ENCODE measurements at regions not wholly inside any gene's neighbourhood (a gene's known extent, or its start where the extent isn't known, plus 50 kb on each side); places are given as distances from the start of the nearest gene placed in this dataset.

DNA sequence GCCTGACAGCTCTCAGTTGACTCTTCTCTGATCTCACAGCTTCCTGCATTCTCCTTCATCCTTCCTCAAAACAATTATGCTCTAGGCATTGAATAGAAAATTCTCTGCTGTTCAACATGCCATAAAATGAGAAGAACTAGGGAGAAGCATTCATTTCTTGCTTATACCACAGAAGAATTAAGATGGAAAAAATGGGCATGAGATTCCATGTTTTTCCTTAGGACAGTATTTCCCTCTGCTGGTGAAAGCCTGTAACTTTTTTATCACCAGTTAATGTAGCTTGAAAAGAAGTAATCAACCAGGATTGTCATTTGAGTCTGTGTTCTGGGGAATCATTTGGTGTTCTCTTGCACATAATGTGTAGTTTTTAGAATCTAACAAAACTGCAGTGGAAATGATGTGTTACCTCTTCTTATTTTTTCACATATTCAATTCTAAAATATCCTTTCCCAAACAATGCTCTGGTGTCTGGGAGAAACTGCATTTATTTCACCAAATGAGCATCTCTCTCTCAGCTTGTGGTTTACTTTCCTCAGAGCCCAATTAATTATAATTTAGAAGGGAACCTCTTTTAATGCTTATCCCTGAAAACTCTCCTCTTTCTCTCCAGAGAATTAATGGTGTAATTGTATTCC lies 92.8 kb upstream of the DCBLD2 start:
- no TSS peak for BruUV-seq (replicated peaks)
- DNase-seq (ENCODE audit: low spot score), result peak; percentile 71

DNA sequence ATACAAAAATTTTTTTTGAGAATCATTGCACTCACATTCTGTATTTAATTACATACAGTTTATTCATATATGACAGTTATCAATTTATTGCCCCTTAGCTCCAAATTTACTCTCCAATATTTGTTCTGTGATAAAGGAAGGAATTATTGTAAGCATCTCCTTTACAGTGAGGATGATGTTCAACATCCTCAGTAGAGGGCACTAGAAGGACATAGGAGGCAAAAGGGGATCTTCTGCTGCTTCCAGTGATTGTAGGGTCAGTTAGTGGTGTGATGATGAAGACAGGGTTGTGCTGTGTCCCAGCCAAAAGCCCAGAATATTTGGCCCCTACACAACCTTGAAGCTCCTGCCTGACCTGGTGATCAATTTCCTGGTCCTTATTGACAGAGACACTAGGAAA lies 89.9 kb upstream of the DCBLD2 start:
- DNase-seq (ENCODE audit: low spot score), result no peak
- ChIA-PET POLR2A (ENCODE audit: low non-redundant PET) (no interaction called here), CTCF (no interaction called here)
- BruUV-seq (replicated peaks), result no TSS peak
- no peaks in the 10 kb centered on the region for H3K9me3 ChIP-seq (ENCODE audit: low read depth, low read length, poor library complexity, severe bottlenecking)
- H3K36me3 ChIP-seq (ENCODE audit: insufficient read depth, low read length, poor library complexity, severe bottlenecking), result no peaks in the 10 kb centered on the region
- H3K4me1 ChIP-seq (ENCODE audit: insufficient read depth, low read length, poor library complexity, severe bottlenecking), result no peaks in the 10 kb centered on the region
- intact Hi-C loops (cut with micrococcal nuclease; ENCODE audit: unreplicated experiment), result loop anchor here (5.0 kb wide), 1 partner anchor 761 kb away; no protein-coding TSS in a partner anchor
- H3K4me3 ChIP-seq (ENCODE audit: low read depth, low read length, poor library complexity, severe bottlenecking), result no peak overlapping the region
- no peak overlapping the region for H3K27ac ChIP-seq (ENCODE audit: low read depth, low read length, poor library complexity, severe bottlenecking)
- TF ChIP-seq, protein P1, sequence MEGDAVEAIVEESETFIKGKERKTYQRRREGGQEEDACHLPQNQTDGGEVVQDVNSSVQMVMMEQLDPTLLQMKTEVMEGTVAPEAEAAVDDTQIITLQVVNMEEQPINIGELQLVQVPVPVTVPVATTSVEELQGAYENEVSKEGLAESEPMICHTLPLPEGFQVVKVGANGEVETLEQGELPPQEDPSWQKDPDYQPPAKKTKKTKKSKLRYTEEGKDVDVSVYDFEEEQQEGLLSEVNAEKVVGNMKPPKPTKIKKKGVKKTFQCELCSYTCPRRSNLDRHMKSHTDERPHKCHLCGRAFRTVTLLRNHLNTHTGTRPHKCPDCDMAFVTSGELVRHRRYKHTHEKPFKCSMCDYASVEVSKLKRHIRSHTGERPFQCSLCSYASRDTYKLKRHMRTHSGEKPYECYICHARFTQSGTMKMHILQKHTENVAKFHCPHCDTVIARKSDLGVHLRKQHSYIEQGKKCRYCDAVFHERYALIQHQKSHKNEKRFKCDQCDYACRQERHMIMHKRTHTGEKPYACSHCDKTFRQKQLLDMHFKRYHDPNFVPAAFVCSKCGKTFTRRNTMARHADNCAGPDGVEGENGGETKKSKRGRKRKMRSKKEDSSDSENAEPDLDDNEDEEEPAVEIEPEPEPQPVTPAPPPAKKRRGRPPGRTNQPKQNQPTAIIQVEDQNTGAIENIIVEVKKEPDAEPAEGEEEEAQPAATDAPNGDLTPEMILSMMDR (conservative IDR thresholded peaks at IDR 0.05; ENCODE audit: low read depth, low read length), result 0 out of 2 replicates have a peak, but pooled peaks have one; percentile 27
- TF ChIP-seq EZH2 (IDR thresholded peaks at IDR 0.05; ENCODE audit: borderline replicate concordance, low read depth, low read length, poor library complexity, severe bottlenecking), result no peak
- no peaks in the 10 kb centered on the region for H3K27me3 ChIP-seq (replicated peaks; ENCODE audit: insufficient read depth, low read depth, low read length, poor library complexity)

More for the DNA sequence above, 92.8 kb upstream of the DCBLD2 start:
- H3K4me1 ChIP-seq (ENCODE audit: insufficient read depth, low read length, poor library complexity, severe bottlenecking), result no peaks in the 10 kb centered on the region
- H3K9me3 ChIP-seq (ENCODE audit: low read depth, low read length, poor library complexity, severe bottlenecking), result no peaks in the 10 kb centered on the region
- POLR2A ChIA-PET (ENCODE audit: low non-redundant PET), result no interaction called here
- no peak overlapping the region for H3K4me3 ChIP-seq (ENCODE audit: low read depth, low read length, poor library complexity, severe bottlenecking)
- H3K36me3 ChIP-seq (ENCODE audit: insufficient read depth, low read length, poor library complexity, severe bottlenecking), result no peaks in the 10 kb centered on the region
- H3K27ac ChIP-seq (ENCODE audit: low read depth, low read length, poor library complexity, severe bottlenecking), result no peak overlapping the region
- TF ChIP-seq, protein P1 (conservative IDR thresholded peaks at IDR 0.05; ENCODE audit: low read depth, low read length), result peak; percentile 76
- TF ChIP-seq EZH2 (IDR thresholded peaks at IDR 0.05; ENCODE audit: borderline replicate concordance, low read depth, low read length, poor library complexity, severe bottlenecking), result no peak
- CTCF ChIA-PET, result interaction anchor here (0.6 to 1.6 kb wide), 9 partner anchors 9 to 760 kb away, joined by 3 to 29 read pairs (median 3); partner anchors contain the start of gene DCBLD2
- H3K27me3 ChIP-seq (replicated peaks; ENCODE audit: insufficient read depth, low read depth, low read length, poor library complexity), result no peaks in the 10 kb centered on the region
- intact Hi-C loops (cut with micrococcal nuclease; ENCODE audit: unreplicated experiment), result loop anchor here (1.0 to 5.0 kb wide), 2 partner anchors 177 to 758 kb away; no protein-coding TSS in a partner anchor

DNA sequence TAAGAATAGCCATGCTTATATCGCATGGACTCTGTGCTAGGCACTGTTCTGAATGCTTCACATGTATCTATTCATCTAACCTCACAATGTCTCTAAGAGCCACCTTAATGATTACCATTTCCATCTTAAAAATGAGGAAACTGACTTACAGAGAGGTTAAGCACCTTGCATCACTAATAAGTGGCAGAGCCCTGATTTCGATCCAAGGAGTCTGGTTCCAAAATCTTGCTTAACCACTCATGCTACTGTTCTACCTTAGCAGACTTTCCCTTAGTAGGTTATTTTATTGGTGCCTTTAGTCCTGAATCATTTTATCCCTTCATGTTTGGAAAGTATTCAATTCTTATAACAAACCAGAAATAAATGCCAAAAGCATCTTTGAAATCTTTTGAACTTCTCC lies 89.2 kb upstream of the DCBLD2 start:
- Histone ChIP-seq H3K36me3 (ENCODE audit: insufficient read depth, low read length, poor library complexity, severe bottlenecking) (no peaks in the 10 kb centered on the region), H3K27me3 (replicated peaks; ENCODE audit: insufficient read depth, low read depth, low read length, poor library complexity) (no peaks in the 10 kb centered on the region), H3K4me3 (ENCODE audit: low read depth, low read length, poor library complexity, severe bottlenecking) (no peak overlapping the region), H3K27ac (ENCODE audit: low read depth, low read length, poor library complexity, severe bottlenecking) (no peak overlapping the region), H3K4me1 (ENCODE audit: insufficient read depth, low read length, poor library complexity, severe bottlenecking) (no peaks in the 10 kb centered on the region), H3K9me3 (ENCODE audit: low read depth, low read length, poor library complexity, severe bottlenecking) (no peaks in the 10 kb centered on the region)
- intact Hi-C loops (cut with micrococcal nuclease; ENCODE audit: unreplicated experiment), result loop anchor here (5.0 kb wide), 1 partner anchor 762 kb away; no protein-coding TSS in a partner anchor
- no peak for DNase-seq (ENCODE audit: low spot score)
- ChIA-PET POLR2A (ENCODE audit: low non-redundant PET) (no interaction called here), CTCF (no interaction called here)
- no TSS peak for BruUV-seq (replicated peaks)
- TF ChIP-seq EZH2 (IDR thresholded peaks at IDR 0.05; ENCODE audit: borderline replicate concordance, low read depth, low read length, poor library complexity, severe bottlenecking), result no peak
- TF ChIP-seq, protein P1 (conservative IDR thresholded peaks at IDR 0.05; ENCODE audit: low read depth, low read length), result no peak
